ENCODE measurements at regions not wholly inside any gene's neighbourhood (a gene's known extent, or its start where the extent isn't known, plus 50 kb on each side); places are given as distances from the start of the nearest gene placed in this dataset.
A peak's percentile ranks its signal among the peaks of the same experiment; 100 is the strongest.
"Not testable (repeated sequence)": the region's sequence is repeated elsewhere in the genome, so short reads cannot be mapped to it uniquely, and the experiment has no call there.

GRCh38 chr13:85990397-85990796 is 191.2 kb upstream of the SLITRK6 start:
- Histone ChIP-seq H3K79me2 (ENCODE audit: low read length) (no peaks in the 10 kb centered on the region), H3K9me3 (ENCODE audit: low read length) (no peaks in the 10 kb centered on the region), H3K4me1 (ENCODE audit: low read length) (peaks cover 2% of the 10 kb centered on the region; the same call in 1 of the 2 replicates), H3K9me2 (replicated peaks; ENCODE audit: insufficient read depth, low read length) (no peaks in the 10 kb centered on the region), H3K4me2 (ENCODE audit: low read depth, low read length, poor library complexity, severe bottlenecking) (no peak overlapping the region), H3K27me3 (ENCODE audit: low read length) (no peaks in the 10 kb centered on the region), H3K9ac (ENCODE audit: low read length) (no peak overlapping the region), H3K36me3 (ENCODE audit: insufficient read depth, low read length) (no peaks in the 10 kb centered on the region), H3K27ac (ENCODE audit: low read length) (no peak overlapping the region), H2AFZ (ENCODE audit: low read length) (peak overlapping the region; percentile 44), H3K4me3 (ENCODE audit: low read length) (no peak overlapping the region), H4K20me1 (ENCODE audit: insufficient read depth, low read depth, low read length) (no peaks in the 10 kb centered on the region)
- DNase-seq, result no peak

GRCh38 chr13:85985797-85986196 is 186.6 kb upstream of the SLITRK6 start:
- Histone ChIP-seq H2AFZ (ENCODE audit: low read length) (no peak overlapping the region), H3K4me2 (ENCODE audit: low read depth, low read length, poor library complexity, severe bottlenecking) (no peak overlapping the region), H3K9ac (ENCODE audit: low read length) (no peak overlapping the region), H3K4me1 (ENCODE audit: low read length) (no peaks in the 10 kb centered on the region), H3K27me3 (ENCODE audit: low read length) (no peaks in the 10 kb centered on the region), H3K27ac (ENCODE audit: low read length) (no peak overlapping the region), H3K79me2 (ENCODE audit: low read length) (no peaks in the 10 kb centered on the region), H3K9me3 (ENCODE audit: low read length) (no peaks in the 10 kb centered on the region), H4K20me1 (ENCODE audit: insufficient read depth, low read depth, low read length) (no peaks in the 10 kb centered on the region), H3K36me3 (ENCODE audit: insufficient read depth, low read length) (no peaks in the 10 kb centered on the region), H3K9me2 (replicated peaks; ENCODE audit: insufficient read depth, low read length) (no peaks in the 10 kb centered on the region), H3K4me3 (ENCODE audit: low read length) (no peak overlapping the region)
- DNase-seq, result no peak

GRCh38 chr13:85982102-85982501 is 182.9 kb upstream of the SLITRK6 start:
- H3K27ac ChIP-seq (ENCODE audit: low read length), result no peak overlapping the region
- no peak overlapping the region for H3K4me3 ChIP-seq (ENCODE audit: low read length)
- no peak for DNase-seq
- no peak overlapping the region for H3K9ac ChIP-seq (ENCODE audit: low read length)
- H3K79me2 ChIP-seq (ENCODE audit: low read length), result no peaks in the 10 kb centered on the region
- H2AFZ ChIP-seq (ENCODE audit: low read length), result no peak overlapping the region
- H3K9me3 ChIP-seq (ENCODE audit: low read length), result peaks cover 2% of the 10 kb centered on the region; the same call in 1 of the 2 replicates
- no peak overlapping the region for H3K4me2 ChIP-seq (ENCODE audit: low read depth, low read length, poor library complexity, severe bottlenecking)
- H3K36me3 ChIP-seq (ENCODE audit: insufficient read depth, low read length), result no peaks in the 10 kb centered on the region; the same call in 1 of the 2 replicates
- no peaks in the 10 kb centered on the region for H3K27me3 ChIP-seq (ENCODE audit: low read length)
- H4K20me1 ChIP-seq (ENCODE audit: insufficient read depth, low read depth, low read length), result no peaks in the 10 kb centered on the region
- no peaks in the 10 kb centered on the region for H3K9me2 ChIP-seq (replicated peaks; ENCODE audit: insufficient read depth, low read length)
- H3K4me1 ChIP-seq (ENCODE audit: low read length), result peaks cover 4% of the 10 kb centered on the region; the same call in 1 of the 2 replicates

DNA sequence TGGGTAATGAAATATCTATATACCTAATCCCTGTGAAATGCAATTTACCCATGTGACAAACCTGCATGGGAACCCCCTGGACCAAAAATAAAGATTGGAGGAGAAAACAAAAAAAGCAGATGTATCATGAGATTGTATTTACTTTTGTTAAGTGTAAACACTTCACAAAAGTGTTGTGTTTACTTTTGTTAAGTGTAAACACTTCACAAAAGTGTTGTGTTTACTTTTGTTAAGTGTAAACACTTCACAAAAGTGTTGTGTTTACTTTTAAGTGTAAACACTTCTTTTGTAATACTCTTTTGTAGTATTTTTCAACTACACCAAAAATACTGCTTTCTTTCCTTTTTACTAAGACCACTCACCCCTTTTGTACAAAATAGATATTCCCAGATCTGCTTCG is 181.2 kb upstream of the SLITRK6 start:
- H3K9me3 ChIP-seq (ENCODE audit: low read length); H3K27me3 ChIP-seq (ENCODE audit: low read length); H3K9ac ChIP-seq (ENCODE audit: low read length); H3K27ac ChIP-seq (ENCODE audit: low read length); H3K79me2 ChIP-seq (ENCODE audit: low read length); H3K36me3 ChIP-seq (ENCODE audit: insufficient read depth, low read length); DNase-seq; H2AFZ ChIP-seq (ENCODE audit: low read length); H4K20me1 ChIP-seq (ENCODE audit: insufficient read depth, low read depth, low read length); H3K4me3 ChIP-seq (ENCODE audit: low read length); H3K4me2 ChIP-seq (ENCODE audit: low read depth, low read length, poor library complexity, severe bottlenecking); H3K9me2 ChIP-seq (replicated peaks; ENCODE audit: insufficient read depth, low read length): not testable (repeated sequence)
- H3K4me1 ChIP-seq (ENCODE audit: low read length), result peaks cover 14% of the 10 kb centered on the region

GRCh38 chr13:85976242-85976641 is 177.0 kb upstream of the SLITRK6 start:
- no peaks in the 10 kb centered on the region for H3K79me2 ChIP-seq (ENCODE audit: low read length)
- peak overlapping the region; percentile 21; the same call in 1 of the 2 replicates for H3K4me3 ChIP-seq (ENCODE audit: low read length)
- peak overlapping the region; percentile 56 for H3K4me2 ChIP-seq (ENCODE audit: low read depth, low read length, poor library complexity, severe bottlenecking)
- H3K9ac ChIP-seq (ENCODE audit: low read length), result no peak overlapping the region
- H3K9me3 ChIP-seq (ENCODE audit: low read length), result peaks cover 2% of the 10 kb centered on the region; the same call in 1 of the 2 replicates
- H2AFZ ChIP-seq (ENCODE audit: low read length), result peak overlapping the region; percentile 95
- DNase-seq, result no peak
- H3K36me3 ChIP-seq (ENCODE audit: insufficient read depth, low read length), result no peaks in the 10 kb centered on the region; the same call in 1 of the 2 replicates
- peaks cover 14% of the 10 kb centered on the region for H3K4me1 ChIP-seq (ENCODE audit: low read length)
- H3K27me3 ChIP-seq (ENCODE audit: low read length), result no peaks in the 10 kb centered on the region
- H3K27ac ChIP-seq (ENCODE audit: low read length), result no peak overlapping the region
- H4K20me1 ChIP-seq (ENCODE audit: insufficient read depth, low read depth, low read length), result no peaks in the 10 kb centered on the region
- no peaks in the 10 kb centered on the region for H3K9me2 ChIP-seq (replicated peaks; ENCODE audit: insufficient read depth, low read length)

GRCh38 chr13:85974608-85975366 is 175.6 kb upstream of the SLITRK6 start:
- Histone ChIP-seq H3K9me3 (ENCODE audit: low read length) (no peaks in the 10 kb centered on the region), H3K79me2 (ENCODE audit: low read length) (no peaks in the 10 kb centered on the region), H3K4me1 (ENCODE audit: low read length) (peaks cover 14% of the 10 kb centered on the region), H3K9ac (ENCODE audit: low read length) (no peak overlapping the region), H3K4me2 (ENCODE audit: low read depth, low read length, poor library complexity, severe bottlenecking) (no peak overlapping the region), H3K36me3 (ENCODE audit: insufficient read depth, low read length) (no peaks in the 10 kb centered on the region), H3K9me2 (replicated peaks; ENCODE audit: insufficient read depth, low read length) (no peaks in the 10 kb centered on the region), H2AFZ (ENCODE audit: low read length) (no peak overlapping the region), H3K4me3 (ENCODE audit: low read length) (no peak overlapping the region), H3K27ac (ENCODE audit: low read length) (no peak overlapping the region), H4K20me1 (ENCODE audit: insufficient read depth, low read depth, low read length) (no peaks in the 10 kb centered on the region), H3K27me3 (ENCODE audit: low read length) (no peaks in the 10 kb centered on the region)
- DNase-seq, result no peak

- Histone ChIP-seq H3K79me2 (ENCODE audit: low read length) (no peaks in the 10 kb centered on the region), H2AFZ (ENCODE audit: low read length) (no peak overlapping the region), H3K36me3 (ENCODE audit: insufficient read depth, low read length) (no peaks in the 10 kb centered on the region), H3K9ac (ENCODE audit: low read length) (no peak overlapping the region), H3K9me2 (replicated peaks; ENCODE audit: insufficient read depth, low read length) (no peaks in the 10 kb centered on the region), H4K20me1 (ENCODE audit: insufficient read depth, low read depth, low read length) (no peaks in the 10 kb centered on the region), H3K4me3 (ENCODE audit: low read length) (no peak overlapping the region), H3K27me3 (ENCODE audit: low read length) (no peaks in the 10 kb centered on the region), H3K9me3 (ENCODE audit: low read length) (no peaks in the 10 kb centered on the region; the same call in 1 of the 2 replicates), H3K4me1 (ENCODE audit: low read length) (no peaks in the 10 kb centered on the region), H3K4me2 (ENCODE audit: low read depth, low read length, poor library complexity, severe bottlenecking) (no peak overlapping the region), H3K27ac (ENCODE audit: low read length) (no peak overlapping the region)
- DNase-seq, result peak; percentile 60
Measured at GRCh38 chr13:85970727-85971126, 171.5 kb upstream of the SLITRK6 start.

GRCh38 chr13:85969331-85969730 is 170.1 kb upstream of the SLITRK6 start:
- H2AFZ ChIP-seq (ENCODE audit: low read length), result peak overlapping the region; percentile 89
- H3K79me2 ChIP-seq (ENCODE audit: low read length), result no peaks in the 10 kb centered on the region
- H3K9ac ChIP-seq (ENCODE audit: low read length), result no peak overlapping the region
- no peaks in the 10 kb centered on the region for H4K20me1 ChIP-seq (ENCODE audit: insufficient read depth, low read depth, low read length)
- H3K4me3 ChIP-seq (ENCODE audit: low read length), result no peak overlapping the region
- H3K36me3 ChIP-seq (ENCODE audit: insufficient read depth, low read length), result no peaks in the 10 kb centered on the region
- H3K4me2 ChIP-seq (ENCODE audit: low read depth, low read length, poor library complexity, severe bottlenecking), result no peak overlapping the region
- H3K4me1 ChIP-seq (ENCODE audit: low read length), result no peaks in the 10 kb centered on the region
- DNase-seq, result no peak
- H3K9me2 ChIP-seq (replicated peaks; ENCODE audit: insufficient read depth, low read length), result no peaks in the 10 kb centered on the region
- H3K9me3 ChIP-seq (ENCODE audit: low read length), result no peaks in the 10 kb centered on the region; the same call in 1 of the 2 replicates
- H3K27me3 ChIP-seq (ENCODE audit: low read length), result no peaks in the 10 kb centered on the region
- no peak overlapping the region for H3K27ac ChIP-seq (ENCODE audit: low read length)

Data from Karpas-422 (cell line).